ENCODE measurements at regions not wholly inside any gene's neighbourhood (a gene's known extent, or its start where the extent isn't known, plus 50 kb on each side); places are given as distances from the start of the nearest gene placed in this dataset.

GRCh38 chr2:20533993-20534622 lies 87.2 kb downstream of the RHOB start:
- TF ChIP-seq CTCF (conservative IDR thresholded peaks at IDR 0.05) (no peak), ZFX (IDR thresholded peaks at IDR 0.05) (no peak)

All from C4-2B (cell line).